Liver (tissue), 3 donors: ENCODE measurements at regions not wholly inside any gene's neighbourhood (a gene's known extent, or its start where the extent isn't known, plus 50 kb on each side); places are given as distances from the start of the nearest gene placed in this dataset.

Source experiments
- ATF3 ChIP-seq: IDR thresholded peaks from 2 replicates; pipeline ENCODE4 v1.6.1; 2016; ENCODE audit warnings: antibody characterized with exemption
- CTCF ChIP-seq: fragments of 150-350 bp; IDR thresholded peaks from 2 replicates; pipeline ENCODE4 v1.5.1; 2017; ENCODE audit warnings: improper control_type of control experiment, low read depth, low read length; ENCODE audit not compliant: missing input control
- FOXA1 ChIP-seq: IDR thresholded peaks from 2 replicates; pipeline ENCODE4 v1.6.1; 2016; ENCODE audit warnings: antibody characterized with exemption
- HNF4G ChIP-seq: IDR thresholded peaks from 2 replicates; pipeline ENCODE4 v1.6.1; 2016; ENCODE audit warnings: antibody characterized with exemption
- JUND ChIP-seq, 2 donors: IDR thresholded peaks; 2 replicates each; pipeline ENCODE4 v1.6.1; 2016; ENCODE audit warnings: antibody characterized with exemption in 2 of 2
- MAX ChIP-seq: IDR thresholded peaks from 2 replicates; pipeline ENCODE4 v1.6.1; 2016; ENCODE audit warnings: antibody characterized with exemption
- NR2F2 ChIP-seq: IDR thresholded peaks from 2 replicates; pipeline ENCODE4 v1.6.1; 2016; ENCODE audit warnings: antibody characterized with exemption
- RAD21 ChIP-seq, 2 donors: IDR thresholded peaks; 2 replicates each; pipeline ENCODE4 v1.6.1; 2016; ENCODE audit warnings: antibody characterized with exemption in 2 of 2, mild to moderate bottlenecking in 2 of 2
- RXRA ChIP-seq, 2 donors: IDR thresholded peaks; 2 replicates each; pipeline ENCODE4 v1.6.1; 2017 to 2018; ENCODE audit warnings: antibody characterized with exemption in 2 of 2, mild to moderate bottlenecking in 1 of 2
- TAF1 ChIP-seq: conservative IDR thresholded peaks from 2 replicates; pipeline ENCODE4 v1.6.1; 2016; ENCODE audit warnings: antibody characterized with exemption, mild to moderate bottlenecking
- YY1 ChIP-seq: IDR thresholded peaks from 2 replicates; pipeline ENCODE4 v1.6.1; 2016; ENCODE audit warnings: antibody characterized with exemption, mild to moderate bottlenecking
- ZBTB33 ChIP-seq: IDR thresholded peaks from 2 replicates; pipeline ENCODE4 v1.6.1; 2016; ENCODE audit warnings: antibody characterized with exemption
- donor health status: healthy.
- donor health status: healthy.

GRCh38 chr16:77511053-77511452 lies 76.2 kb upstream of the ADAMTS18 start:
- TF ChIP-seq CTCF (no peak), JUND (IDR thresholded peaks at IDR 0.05) (no peak), YY1 (no peak), RAD21 (IDR thresholded peaks at IDR 0.05) (no peak), HNF4G (no peak), ATF3 (no peak), MAX (no peak), ZBTB33 (no peak), TAF1 (no peak), FOXA1 (no peak), NR2F2 (no peak), RXRA (IDR thresholded peaks at IDR 0.05) (no peak)
